Loucy (cell line): ENCODE measurements at regions not wholly inside any gene's neighbourhood (a gene's known extent, or its start where the extent isn't known, plus 50 kb on each side); places are given as distances from the start of the nearest gene placed in this dataset.

Experiments used
- H2AFZ ChIP-seq: fragments of 200-600 bp; sonication (generic); 2 replicates; pipeline ENCODE4 v1.6.0; 2016; ENCODE audit warnings: antibody characterized with exemption, mild to moderate bottlenecking, low read length, moderate library complexity
- H3F3A ChIP-seq: fragments of 200-600 bp; 2 replicates; pipeline ENCODE4 v1.6.0; 2016; ENCODE audit warnings: antibody characterized with exemption, low read depth, mild to moderate bottlenecking
- H3K27me3 ChIP-seq: fragments of 200-600 bp; sonication (generic); 2 replicates; pipeline ENCODE4 v1.6.1; 2014; ENCODE audit warnings: low read length, mild to moderate bottlenecking; ENCODE audit not compliant: insufficient read depth, poor library complexity, severe bottlenecking
- H3K36me3 ChIP-seq: fragments of 200-600 bp; sonication (generic); 2 replicates; pipeline ENCODE4 v1.6.1; 2016; ENCODE audit warnings: low read length; ENCODE audit not compliant: insufficient read depth
- H3K4me1 ChIP-seq: fragments of 200-600 bp; sonication (generic); 2 replicates; pipeline ENCODE4 v1.5.1; 2014; ENCODE audit warnings: low read length, mild to moderate bottlenecking; ENCODE audit not compliant: insufficient read depth, poor library complexity, severe bottlenecking
- H3K4me2 ChIP-seq: fragments of 200-600 bp; sonication (generic); 2 replicates; pipeline ENCODE4 v1.6.0; 2014; ENCODE audit warnings: antibody characterized with exemption, low read length, low read depth, mild to moderate bottlenecking; ENCODE audit not compliant: poor library complexity, severe bottlenecking
- H3K4me3 ChIP-seq: fragments of 200-600 bp; sonication (generic); 2 replicates; pipeline ENCODE4 v1.5.1; 2014; ENCODE audit warnings: low read length, mild to moderate bottlenecking, mixed read lengths; ENCODE audit not compliant: poor library complexity, severe bottlenecking
- H3K79me2 ChIP-seq: fragments of 200-600 bp; sonication (generic); 2 replicates; pipeline ENCODE4 v1.6.1; 2014; ENCODE audit warnings: low read length; ENCODE audit not compliant: insufficient read depth
- H3K9ac ChIP-seq: fragments of 200-600 bp; sonication (generic); 2 replicates; pipeline ENCODE4 v1.6.0; 2014; ENCODE audit warnings: mild to moderate bottlenecking, low read depth, low read length, moderate library complexity; ENCODE audit not compliant: poor library complexity, severe bottlenecking
- H3K9me2 ChIP-seq: fragments of 200-600 bp; sonication (generic); replicated peaks from 2 replicates; pipeline ENCODE4 v1.6.1; 2016; ENCODE audit warnings: low read depth, low read length, mixed read lengths
- H3K9me3 ChIP-seq: fragments of 200-600 bp; sonication (generic); 2 replicates; pipeline ENCODE4 v1.6.1; 2014; ENCODE audit warnings: mild to moderate bottlenecking, antibody characterized with exemption, low read length, low read depth; ENCODE audit not compliant: insufficient read depth
- H4K20me1 ChIP-seq: fragments of 200-600 bp; sonication (generic); 2 replicates; pipeline ENCODE4 v1.6.0; 2014; ENCODE audit warnings: antibody characterized with exemption, low read length, mild to moderate bottlenecking; ENCODE audit not compliant: insufficient read depth, poor library complexity, severe bottlenecking
- CTCF ChIP-seq: fragments of 200-600 bp; sonication (generic); conservative IDR thresholded peaks from 2 replicates; pipeline ENCODE4 v1.5.1; 2014; ENCODE audit warnings: mild to moderate bottlenecking, antibody characterized with exemption, low read length
- EZH2phosphoT487 ChIP-seq: fragments of 200-600 bp; IDR thresholded peaks from 2 replicates; pipeline ENCODE4 v1.6.1; 2018; ENCODE audit warnings: antibody characterized with exemption, mild to moderate bottlenecking, moderate library complexity, borderline replicate concordance

GRCh38 chr1:116298746-116299145, 74.3 kb upstream of the ATP1A1 start:
- no peaks in the 10 kb centered on the region for H3K9me3 ChIP-seq
- no peaks in the 10 kb centered on the region for H3K27me3 ChIP-seq
- no peaks in the 10 kb centered on the region for H3K79me2 ChIP-seq
- H3K4me2 ChIP-seq: no peak overlapping the region
- no peak for TF ChIP-seq CTCF
- no peak for TF ChIP-seq EZH2phosphoT487
- H3K9ac ChIP-seq: no peak overlapping the region
- no peak overlapping the region for H2AFZ ChIP-seq
- no peaks in the 10 kb centered on the region for H3K9me2 ChIP-seq
- no peaks in the 10 kb centered on the region for H3F3A ChIP-seq
- no peaks in the 10 kb centered on the region for H3K36me3 ChIP-seq
- no peaks in the 10 kb centered on the region for H3K4me1 ChIP-seq
- H4K20me1 ChIP-seq: no peaks in the 10 kb centered on the region
- no peak overlapping the region for H3K4me3 ChIP-seq

- no peak overlapping the region for H3K4me2 ChIP-seq
- no peak overlapping the region for H3K9ac ChIP-seq
- TF ChIP-seq EZH2phosphoT487 (no peak), CTCF (no peak)
- no peaks in the 10 kb centered on the region for H3K27me3 ChIP-seq
- no peak overlapping the region for H3K4me3 ChIP-seq
- no peaks in the 10 kb centered on the region for H3K36me3 ChIP-seq
- H3K9me2 ChIP-seq: no peaks in the 10 kb centered on the region
- H3K79me2 ChIP-seq: no peaks in the 10 kb centered on the region
- no peaks in the 10 kb centered on the region for H3F3A ChIP-seq
- H4K20me1 ChIP-seq: no peaks in the 10 kb centered on the region
- H2AFZ ChIP-seq: no peak overlapping the region
- no peaks in the 10 kb centered on the region for H3K9me3 ChIP-seq
- H3K4me1 ChIP-seq: no peaks in the 10 kb centered on the region
Measured at GRCh38 chr1:116299248-116299647, 73.8 kb upstream of the ATP1A1 start.

GRCh38 chr1:116302281-116302680, 70.8 kb upstream of the ATP1A1 start:
- TF ChIP-seq CTCF: no peak
- TF ChIP-seq EZH2phosphoT487: no peak
- Histone ChIP-seq H3K4me2 (no peak overlapping the region), H3K9me3 (no peaks in the 10 kb centered on the region), H3K9me2 (no peaks in the 10 kb centered on the region), H3K9ac (no peak overlapping the region), H3K36me3 (no peaks in the 10 kb centered on the region), H3K4me3 (no peak overlapping the region), H3K4me1 (no peaks in the 10 kb centered on the region), H2AFZ (no peak overlapping the region), H3K79me2 (no peaks in the 10 kb centered on the region), H3K27me3 (no peaks in the 10 kb centered on the region), H4K20me1 (no peaks in the 10 kb centered on the region), H3F3A (no peaks in the 10 kb centered on the region)
